ENCODE measurements at regions not wholly inside any gene's neighbourhood (a gene's known extent, or its start where the extent isn't known, plus 50 kb on each side); places are given as distances from the start of the nearest gene placed in this dataset.

DNA sequence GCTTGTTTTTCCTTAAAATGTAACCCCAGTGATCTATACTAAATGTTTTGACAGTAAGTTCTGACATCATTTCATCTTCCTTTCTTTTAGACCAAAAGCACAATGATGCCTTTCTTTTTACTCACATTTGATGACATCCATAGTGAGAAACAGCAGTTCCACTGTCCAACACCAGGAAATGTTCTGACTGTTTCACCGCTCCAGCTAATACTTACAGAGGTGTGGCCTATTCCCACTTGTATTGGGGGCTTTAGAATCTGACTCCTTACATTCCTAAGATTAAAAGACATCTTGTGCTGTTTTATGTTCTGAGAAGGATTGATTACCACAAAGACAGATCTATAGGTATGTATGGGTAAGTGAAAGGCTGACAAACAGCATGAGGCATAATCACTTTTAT, 1018.2 kb upstream of the PRMT6 start:
- BruUV-seq (replicated peaks): no TSS peak
- DNase-seq (ENCODE audit: low spot score): no peak
- POLR2A ChIA-PET: no interaction called here
- Histone ChIP-seq H3K4me1 (ENCODE audit: insufficient read depth, low read length, poor library complexity, severe bottlenecking) (no peaks in the 10 kb centered on the region), H3K27ac (ENCODE audit: low read depth, low read length, poor library complexity, severe bottlenecking) (no peak overlapping the region), H3K36me3 (ENCODE audit: insufficient read depth, low read length) (no peaks in the 10 kb centered on the region), H3K4me2 (ENCODE audit: low read length) (no peak overlapping the region), H2AFZ (ENCODE audit: low read length) (no peak overlapping the region), H3K4me3 (ENCODE audit: low read depth, low read length, poor library complexity, severe bottlenecking) (no peak overlapping the region), H3K9me3 (ENCODE audit: low read length) (no peaks in the 10 kb centered on the region), H3K9me2 (ENCODE audit: insufficient read depth, low read length) (no peaks in the 10 kb centered on the region), H3K79me2 (ENCODE audit: insufficient read depth, low read depth, low read length) (no peaks in the 10 kb centered on the region), H4K20me1 (ENCODE audit: insufficient read depth, low read length) (no peaks in the 10 kb centered on the region)
- CTCF ChIA-PET (ENCODE audit: unreplicated experiment): no interaction called here
- intact Hi-C loops (cut with micrococcal nuclease; ENCODE audit: unreplicated experiment): no loop called here
- no peak for TF ChIP-seq EZH2phosphoT487 (IDR thresholded peaks at IDR 0.05; ENCODE audit: borderline replicate concordance, low read depth, low read length)
- TF ChIP-seq, protein P1, sequence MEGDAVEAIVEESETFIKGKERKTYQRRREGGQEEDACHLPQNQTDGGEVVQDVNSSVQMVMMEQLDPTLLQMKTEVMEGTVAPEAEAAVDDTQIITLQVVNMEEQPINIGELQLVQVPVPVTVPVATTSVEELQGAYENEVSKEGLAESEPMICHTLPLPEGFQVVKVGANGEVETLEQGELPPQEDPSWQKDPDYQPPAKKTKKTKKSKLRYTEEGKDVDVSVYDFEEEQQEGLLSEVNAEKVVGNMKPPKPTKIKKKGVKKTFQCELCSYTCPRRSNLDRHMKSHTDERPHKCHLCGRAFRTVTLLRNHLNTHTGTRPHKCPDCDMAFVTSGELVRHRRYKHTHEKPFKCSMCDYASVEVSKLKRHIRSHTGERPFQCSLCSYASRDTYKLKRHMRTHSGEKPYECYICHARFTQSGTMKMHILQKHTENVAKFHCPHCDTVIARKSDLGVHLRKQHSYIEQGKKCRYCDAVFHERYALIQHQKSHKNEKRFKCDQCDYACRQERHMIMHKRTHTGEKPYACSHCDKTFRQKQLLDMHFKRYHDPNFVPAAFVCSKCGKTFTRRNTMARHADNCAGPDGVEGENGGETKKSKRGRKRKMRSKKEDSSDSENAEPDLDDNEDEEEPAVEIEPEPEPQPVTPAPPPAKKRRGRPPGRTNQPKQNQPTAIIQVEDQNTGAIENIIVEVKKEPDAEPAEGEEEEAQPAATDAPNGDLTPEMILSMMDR (conservative IDR thresholded peaks at IDR 0.05; ENCODE audit: low read length): no peak

DNA sequence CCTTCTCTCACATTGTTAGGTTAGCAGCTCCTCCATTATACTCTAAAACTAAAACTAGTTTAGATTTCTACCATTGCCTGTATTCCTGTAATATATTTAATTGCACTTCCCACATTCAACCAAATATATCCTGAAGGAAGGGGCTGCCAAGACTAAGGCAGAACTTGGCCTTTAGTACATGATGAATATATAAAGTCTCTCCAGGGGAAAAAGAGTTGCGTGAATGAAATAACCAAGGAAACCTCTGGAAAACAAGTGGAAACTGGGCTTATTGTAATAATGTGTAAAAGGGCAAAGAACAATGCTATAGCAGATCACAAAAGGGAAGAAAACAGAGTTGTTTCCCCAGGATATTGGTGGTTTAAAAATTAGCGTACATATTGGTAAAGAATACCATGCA, 1012.5 kb upstream of the PRMT6 start:
- POLR2A ChIA-PET: no interaction called here
- intact Hi-C loops (cut with micrococcal nuclease; ENCODE audit: unreplicated experiment): no loop called here
- BruUV-seq (replicated peaks): no TSS peak

DNA sequence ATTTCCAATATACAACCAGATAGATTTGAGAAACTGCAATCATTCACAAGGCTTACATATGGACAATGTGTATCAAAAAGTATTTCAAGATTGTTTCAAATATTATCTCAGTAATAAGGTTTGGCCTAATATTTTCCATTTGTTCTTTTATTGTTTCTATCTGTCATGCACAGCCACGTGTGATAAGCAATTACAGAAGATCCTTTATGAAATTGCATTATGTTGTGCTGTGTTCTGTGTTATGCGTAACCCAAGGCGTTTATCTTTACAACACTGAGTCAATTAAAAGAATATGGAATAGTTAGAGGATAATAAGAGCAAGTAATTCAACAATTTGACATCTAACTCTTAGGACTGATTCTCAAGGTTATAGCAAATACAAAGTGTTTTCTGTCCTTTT, 1009.3 kb upstream of the PRMT6 start:
- no peaks in the 10 kb centered on the region for H3K79me2 ChIP-seq (ENCODE audit: insufficient read depth, low read depth, low read length)
- intact Hi-C loops (cut with micrococcal nuclease; ENCODE audit: unreplicated experiment): no loop called here

More for the DNA sequence above, 1012.5 kb upstream of the PRMT6 start:
- H3K27ac ChIP-seq (ENCODE audit: low read depth, low read length, poor library complexity, severe bottlenecking): no peak overlapping the region
- H4K20me1 ChIP-seq (ENCODE audit: insufficient read depth, low read length): no peaks in the 10 kb centered on the region
- no peaks in the 10 kb centered on the region for H3K4me1 ChIP-seq (ENCODE audit: insufficient read depth, low read length, poor library complexity, severe bottlenecking)
- CTCF ChIA-PET (ENCODE audit: unreplicated experiment): no interaction called here
- H3K9me2 ChIP-seq (ENCODE audit: insufficient read depth, low read length): no peaks in the 10 kb centered on the region
- H3K4me3 ChIP-seq (ENCODE audit: low read depth, low read length, poor library complexity, severe bottlenecking): no peak overlapping the region
- H2AFZ ChIP-seq (ENCODE audit: low read length): no peak overlapping the region
- no peak for TF ChIP-seq EZH2phosphoT487 (IDR thresholded peaks at IDR 0.05; ENCODE audit: borderline replicate concordance, low read depth, low read length)
- TF ChIP-seq, protein P1 (conservative IDR thresholded peaks at IDR 0.05; ENCODE audit: low read length): no peak
- DNase-seq (ENCODE audit: low spot score): no peak
- H3K9me3 ChIP-seq (ENCODE audit: low read length): no peaks in the 10 kb centered on the region
- no peak overlapping the region for H3K4me2 ChIP-seq (ENCODE audit: low read length)
- no peaks in the 10 kb centered on the region for H3K79me2 ChIP-seq (ENCODE audit: insufficient read depth, low read depth, low read length)
- no peaks in the 10 kb centered on the region for H3K36me3 ChIP-seq (ENCODE audit: insufficient read depth, low read length)

More for the DNA sequence above, 1009.3 kb upstream of the PRMT6 start:
- Histone ChIP-seq H3K4me1 (ENCODE audit: insufficient read depth, low read length, poor library complexity, severe bottlenecking) (no peaks in the 10 kb centered on the region), H2AFZ (ENCODE audit: low read length) (no peak overlapping the region), H3K4me3 (ENCODE audit: low read depth, low read length, poor library complexity, severe bottlenecking) (no peak overlapping the region), H3K36me3 (ENCODE audit: insufficient read depth, low read length) (no peaks in the 10 kb centered on the region), H3K9me3 (ENCODE audit: low read length) (no peaks in the 10 kb centered on the region), H3K27ac (ENCODE audit: low read depth, low read length, poor library complexity, severe bottlenecking) (no peak overlapping the region), H3K4me2 (ENCODE audit: low read length) (no peak overlapping the region), H3K9me2 (ENCODE audit: insufficient read depth, low read length) (no peaks in the 10 kb centered on the region), H4K20me1 (ENCODE audit: insufficient read depth, low read length) (no peaks in the 10 kb centered on the region)
- ChIA-PET POLR2A (interaction anchor here (1.5 kb wide), 1 partner anchor 21 kb away, joined by 3 read pairs; no protein-coding TSS in a partner anchor), CTCF (ENCODE audit: unreplicated experiment) (no interaction called here)
- no peak for DNase-seq (ENCODE audit: low spot score)
- BruUV-seq (replicated peaks): no TSS peak
- TF ChIP-seq, protein P1 (conservative IDR thresholded peaks at IDR 0.05; ENCODE audit: low read length): no peak
- no peak for TF ChIP-seq EZH2phosphoT487 (IDR thresholded peaks at IDR 0.05; ENCODE audit: borderline replicate concordance, low read depth, low read length)

Data from OCI-LY7 (cell line).